GM06990 (cell line): ENCODE measurements at regions not wholly inside any gene's neighbourhood (a gene's known extent, or its start where the extent isn't known, plus 50 kb on each side); places are given as distances from the start of the nearest gene placed in this dataset.

ENCODE experiments used
- DNase-seq: peaks from one replicate; pipeline ENCODE4 v3.0.0-alpha.2; 2011; ENCODE audit not compliant: insufficient read length; ENCODE audit errors: extremely low read depth
- H3K27me3 ChIP-seq: replicated peaks from 2 replicates; pipeline ENCODE4 v1.6.0; 2011; ENCODE audit warnings: low read length; ENCODE audit not compliant: control insufficient read depth, insufficient read depth
- H3K36me3 ChIP-seq: 2 replicates; pipeline ENCODE4 v1.5.1; 2011; ENCODE audit warnings: low read length; ENCODE audit not compliant: control insufficient read depth, insufficient read depth
- H3K4me3 ChIP-seq: replicated peaks from 2 replicates; pipeline ENCODE4 v1.5.1; 2011; ENCODE audit warnings: low read depth, mild to moderate bottlenecking, control low read depth, low read length
- TF ChIP-seq, protein P1 (sequence below): IDR thresholded peaks from 2 replicates; pipeline ENCODE4 v1.5.1; 2011; ENCODE audit warnings: low read length, control low read depth, mild to moderate bottlenecking, inconsistent platforms; ENCODE audit not compliant: insufficient read depth, poor library complexity, severe bottlenecking

- Histone ChIP-seq H3K36me3 (no peaks in the 10 kb centered on the region), H3K27me3 (no peaks in the 10 kb centered on the region), H3K4me3 (no peak overlapping the region)
- no peak for DNase-seq
- TF ChIP-seq, protein P1, sequence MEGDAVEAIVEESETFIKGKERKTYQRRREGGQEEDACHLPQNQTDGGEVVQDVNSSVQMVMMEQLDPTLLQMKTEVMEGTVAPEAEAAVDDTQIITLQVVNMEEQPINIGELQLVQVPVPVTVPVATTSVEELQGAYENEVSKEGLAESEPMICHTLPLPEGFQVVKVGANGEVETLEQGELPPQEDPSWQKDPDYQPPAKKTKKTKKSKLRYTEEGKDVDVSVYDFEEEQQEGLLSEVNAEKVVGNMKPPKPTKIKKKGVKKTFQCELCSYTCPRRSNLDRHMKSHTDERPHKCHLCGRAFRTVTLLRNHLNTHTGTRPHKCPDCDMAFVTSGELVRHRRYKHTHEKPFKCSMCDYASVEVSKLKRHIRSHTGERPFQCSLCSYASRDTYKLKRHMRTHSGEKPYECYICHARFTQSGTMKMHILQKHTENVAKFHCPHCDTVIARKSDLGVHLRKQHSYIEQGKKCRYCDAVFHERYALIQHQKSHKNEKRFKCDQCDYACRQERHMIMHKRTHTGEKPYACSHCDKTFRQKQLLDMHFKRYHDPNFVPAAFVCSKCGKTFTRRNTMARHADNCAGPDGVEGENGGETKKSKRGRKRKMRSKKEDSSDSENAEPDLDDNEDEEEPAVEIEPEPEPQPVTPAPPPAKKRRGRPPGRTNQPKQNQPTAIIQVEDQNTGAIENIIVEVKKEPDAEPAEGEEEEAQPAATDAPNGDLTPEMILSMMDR: no peak
Observed at GRCh38 chr18:57929922-57930321, 114.1 kb upstream of the NEDD4L start.

- no peak for DNase-seq
- Histone ChIP-seq H3K4me3 (no peak overlapping the region), H3K36me3 (no peaks in the 10 kb centered on the region), H3K27me3 (no peaks in the 10 kb centered on the region)
- TF ChIP-seq, protein P1: no peak
Observed at GRCh38 chr18:57928466-57928865, 115.6 kb upstream of the NEDD4L start.

DNA sequence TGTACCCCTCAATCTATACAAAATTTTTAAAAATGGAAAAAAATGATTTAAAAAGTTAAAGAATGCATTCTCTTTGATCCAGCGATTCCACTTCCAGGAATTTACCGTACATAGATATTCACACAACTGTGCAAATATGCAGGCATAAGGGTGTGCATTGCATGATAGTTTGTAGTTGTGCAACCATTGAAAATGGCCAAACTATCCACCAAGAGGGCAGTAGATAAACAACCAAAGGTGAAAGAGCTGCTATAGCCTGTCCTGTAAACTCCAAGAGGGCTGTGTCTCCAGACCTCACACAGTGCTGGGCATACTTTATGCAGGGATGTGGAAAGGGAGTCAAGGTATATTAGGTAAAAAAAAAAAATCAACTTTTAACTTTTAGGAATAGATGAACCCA, 116.5 kb upstream of the NEDD4L start:
- Histone ChIP-seq H3K4me3 (no peak overlapping the region), H3K36me3 (no peaks in the 10 kb centered on the region), H3K27me3 (no peaks in the 10 kb centered on the region)
- DNase-seq: no peak
- TF ChIP-seq, protein P1: no peak

DNA sequence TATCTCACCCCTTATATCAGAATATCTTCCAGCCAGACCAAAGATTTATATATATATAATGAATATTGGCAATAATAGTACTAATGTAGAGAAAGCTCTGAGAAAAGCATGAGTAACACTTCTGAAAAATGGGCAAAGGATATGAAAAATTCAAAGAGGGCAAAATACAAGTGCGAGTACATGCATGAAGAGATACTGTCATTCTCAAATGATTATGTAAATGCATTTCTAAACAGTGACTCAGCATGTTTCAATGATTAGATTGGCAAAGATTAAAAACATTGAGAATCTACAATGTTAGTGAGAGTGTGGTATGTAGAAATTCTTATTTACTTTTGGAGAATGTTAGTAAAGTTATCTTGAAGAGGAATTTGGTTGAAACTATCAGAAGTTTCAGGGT, 118.3 kb upstream of the NEDD4L start:
- H3K4me3 ChIP-seq: no peak overlapping the region
- TF ChIP-seq, protein P1: no peak
- no peaks in the 10 kb centered on the region for H3K27me3 ChIP-seq
- no peak for DNase-seq
- no peaks in the 10 kb centered on the region for H3K36me3 ChIP-seq

DNA sequence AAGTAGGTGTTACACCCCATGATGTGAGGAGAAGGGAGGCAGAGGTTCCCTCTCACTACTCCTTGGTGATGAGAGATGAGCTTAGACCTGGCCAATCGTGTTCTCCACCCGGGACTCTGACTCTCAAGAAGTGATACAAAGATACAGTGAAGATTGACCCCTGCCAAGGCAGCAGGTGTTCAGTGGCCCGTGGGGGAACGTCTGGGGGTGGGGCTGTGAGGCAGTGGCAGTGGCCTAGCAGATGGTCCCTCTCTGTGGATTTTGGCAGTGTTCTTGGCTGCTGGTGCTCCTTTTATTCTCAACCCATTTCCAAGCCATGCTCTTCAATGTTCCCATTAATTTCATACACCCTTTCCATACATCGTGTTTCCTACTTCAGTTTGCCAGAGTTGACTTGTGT, 120.4 kb upstream of the NEDD4L start:
- Histone ChIP-seq H3K27me3 (no peaks in the 10 kb centered on the region), H3K4me3 (no peak overlapping the region), H3K36me3 (no peaks in the 10 kb centered on the region)
- no peak for DNase-seq
- TF ChIP-seq, protein P1: no peak

DNA sequence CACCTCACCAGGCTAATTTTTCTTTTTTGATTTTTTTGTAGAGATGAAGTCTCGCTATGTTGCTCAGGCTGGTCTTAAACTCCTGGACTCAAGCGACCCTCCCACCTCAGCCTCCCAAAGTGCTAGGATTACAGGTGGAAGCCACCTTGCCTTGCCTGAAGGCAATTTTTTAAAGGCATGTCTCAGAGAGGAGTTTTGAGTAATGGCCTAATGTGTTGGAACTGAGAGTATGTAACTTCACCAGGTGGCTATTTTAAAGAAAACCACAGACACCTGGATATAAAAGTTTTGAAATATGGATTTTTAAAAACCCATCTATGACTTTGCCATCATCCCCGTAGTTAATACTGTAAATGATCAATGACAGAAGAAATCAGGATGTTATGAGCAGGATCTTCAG, 119.8 kb upstream of the ATP8B1 start:
- TF ChIP-seq, protein P1: no peak
- DNase-seq: no peak
- Histone ChIP-seq H3K36me3 (no peaks in the 10 kb centered on the region), H3K4me3 (no peak overlapping the region), H3K27me3 (no peaks in the 10 kb centered on the region)
